Stimulated activated CD4-positive, alpha-beta T cell treated with anti-CD3 and anti-CD28 coated beads, Interleukin-15, amount 100 ng/mL, for 1 hour (primary cell): ENCODE measurements at regions not wholly inside any gene's neighbourhood (a gene's known extent, or its start where the extent isn't known, plus 50 kb on each side); places are given as distances from the start of the nearest gene placed in this dataset.
"Not testable (repeated sequence)": the region's sequence is repeated elsewhere in the genome, so short reads cannot be mapped to it uniquely, and the experiment has no call there.

Experiments
- DNase-seq, 2 donors: peaks; one replicate each; pipeline ENCODE4 v3.0.0-alpha.2; 2020; ENCODE audit warnings: low read depth in 1 of 2, low spot score in 1 of 2

- DNase-seq, result no peak
These were observed 228.5 kb upstream of the KRR1 start for GRCh38 chr12:75739912-75740311.

GRCh38 chr12:75739098-75739497 is 227.7 kb upstream of the KRR1 start:
- not testable (repeated sequence) for DNase-seq

- peak in 1 of 2 donors; percentile 6 for DNase-seq
These were observed 227.1 kb upstream of the KRR1 start for GRCh38 chr12:75738486-75738885.

GRCh38 chr12:75735853-75736252 is 224.4 kb upstream of the KRR1 start:
- no peak for DNase-seq

- no peak for DNase-seq
These were observed 217.4 kb upstream of the KRR1 start for GRCh38 chr12:75728826-75729225.

- DNase-seq, result no peak
These were observed 216.2 kb upstream of the KRR1 start for GRCh38 chr12:75727577-75727976.

GRCh38 chr12:75725521-75726111 is 214.2 kb upstream of the KRR1 start:
- DNase-seq, result no peak

- DNase-seq, result no peak
These were observed 213.5 kb upstream of the KRR1 start for GRCh38 chr12:75724928-75725312.

- DNase-seq, result no peak
These were observed 213.0 kb upstream of the KRR1 start for GRCh38 chr12:75724307-75724927.

- peak in 1 of 2 donors; percentile 5 for DNase-seq
These were observed 211.3 kb upstream of the KRR1 start for GRCh38 chr12:75722714-75723200.

- no peak for DNase-seq
These were observed 210.4 kb upstream of the KRR1 start for GRCh38 chr12:75721796-75722195.

GRCh38 chr12:75720812-75721641 is 209.6 kb upstream of the KRR1 start:
- no peak for DNase-seq

GRCh38 chr12:75717902-75718301 is 206.5 kb upstream of the KRR1 start:
- no peak for DNase-seq

- no peak for DNase-seq
These were observed 205.0 kb upstream of the KRR1 start for GRCh38 chr12:75716291-75717025.

GRCh38 chr12:75715682-75716081 is 204.3 kb upstream of the KRR1 start:
- DNase-seq, result no peak

- no peak for DNase-seq
These were observed 203.9 kb upstream of the KRR1 start for GRCh38 chr12:75715323-75715644.

- DNase-seq, result no peak
These were observed 203.3 kb upstream of the KRR1 start for GRCh38 chr12:75714462-75715322.

- no peak for DNase-seq
These were observed 202.0 kb upstream of the KRR1 start for GRCh38 chr12:75713434-75713833.

- DNase-seq, result no peak
These were observed 200.8 kb upstream of the KRR1 start for GRCh38 chr12:75712223-75712622.

- DNase-seq, result no peak
These were observed 199.9 kb upstream of the KRR1 start for GRCh38 chr12:75711271-75711670.
